Skeletal muscle cell (primary cell): ENCODE measurements at regions not wholly inside any gene's neighbourhood (a gene's known extent, or its start where the extent isn't known, plus 50 kb on each side); places are given as distances from the start of the nearest gene placed in this dataset.

Source experiments
- DNase-seq: peaks from one replicate; pipeline ENCODE4 v3.0.0-alpha.2; 2010; ENCODE audit warnings: low read depth
- H3K4me3 ChIP-seq: 2 replicates; pipeline ENCODE4 v1.5.1; 2011; ENCODE audit warnings: low read depth, mild to moderate bottlenecking, control low read depth, low read length, moderate library complexity

- no peak for DNase-seq
- H3K4me3 ChIP-seq, result no peak overlapping the region
Observed at GRCh38 chr1:69426401-69426800, 141.3 kb upstream of the LRRC7 start.

- DNase-seq, result no peak
- H3K4me3 ChIP-seq, result no peak overlapping the region
Observed at GRCh38 chr1:69433073-69433472, 134.6 kb upstream of the LRRC7 start.

GRCh38 chr1:69436151-69436550 lies 131.6 kb upstream of the LRRC7 start:
- DNase-seq, result no peak
- H3K4me3 ChIP-seq, result no peak overlapping the region

GRCh38 chr1:69438056-69438795 lies 129.5 kb upstream of the LRRC7 start:
- H3K4me3 ChIP-seq, result no peak overlapping the region
- no peak for DNase-seq

- DNase-seq, result no peak
- no peak overlapping the region for H3K4me3 ChIP-seq
Observed at GRCh38 chr1:69441496-69441895, 126.2 kb upstream of the LRRC7 start.

- no peak overlapping the region for H3K4me3 ChIP-seq
- DNase-seq, result no peak
Observed at GRCh38 chr1:69451196-69451595, 116.5 kb upstream of the LRRC7 start.

GRCh38 chr1:69455718-69456117 lies 112.0 kb upstream of the LRRC7 start:
- H3K4me3 ChIP-seq, result no peak overlapping the region
- DNase-seq, result no peak

GRCh38 chr1:69459244-69459643 lies 108.5 kb upstream of the LRRC7 start:
- no peak for DNase-seq
- H3K4me3 ChIP-seq, result no peak overlapping the region

GRCh38 chr1:69475021-69475420 lies 92.7 kb upstream of the LRRC7 start:
- H3K4me3 ChIP-seq, result no peak overlapping the region
- no peak for DNase-seq

- no peak overlapping the region for H3K4me3 ChIP-seq
- DNase-seq, result no peak
Observed at GRCh38 chr1:69479734-69480133, 88.0 kb upstream of the LRRC7 start.

GRCh38 chr1:69483246-69483645 lies 84.5 kb upstream of the LRRC7 start:
- no peak overlapping the region for H3K4me3 ChIP-seq
- no peak for DNase-seq

GRCh38 chr1:69485616-69486015 lies 82.1 kb upstream of the LRRC7 start:
- DNase-seq, result no peak
- H3K4me3 ChIP-seq, result no peak overlapping the region

GRCh38 chr1:69491416-69491815 lies 76.3 kb upstream of the LRRC7 start:
- no peak for DNase-seq

GRCh38 chr1:69492286-69492685 lies 75.4 kb upstream of the LRRC7 start:
- DNase-seq, result no peak
- no peak overlapping the region for H3K4me3 ChIP-seq

More at GRCh38 chr1:69491416-69491815, 76.3 kb upstream of the LRRC7 start:
- no peak overlapping the region for H3K4me3 ChIP-seq

- no peak for DNase-seq
- no peak overlapping the region for H3K4me3 ChIP-seq
Observed at GRCh38 chr1:69494221-69494620, 73.5 kb upstream of the LRRC7 start.

- no peak overlapping the region for H3K4me3 ChIP-seq
- no peak for DNase-seq
Observed at GRCh38 chr1:69497441-69498221, 70.1 kb upstream of the LRRC7 start.

- DNase-seq, result no peak
- H3K4me3 ChIP-seq, result no peak overlapping the region
Observed at GRCh38 chr1:69498711-69499110, 69.0 kb upstream of the LRRC7 start.

GRCh38 chr1:69499203-69499803 lies 68.4 kb upstream of the LRRC7 start:
- H3K4me3 ChIP-seq, result no peak overlapping the region
- no peak for DNase-seq

GRCh38 chr1:69502991-69503390 lies 64.7 kb upstream of the LRRC7 start:
- no peak overlapping the region for H3K4me3 ChIP-seq
- DNase-seq, result no peak

GRCh38 chr1:69504730-69505252 lies 62.9 kb upstream of the LRRC7 start:
- DNase-seq, result no peak
- H3K4me3 ChIP-seq, result no peak overlapping the region
